Erythroblast (primary cell): ENCODE measurements at regions not wholly inside any gene's neighbourhood (a gene's known extent, or its start where the extent isn't known, plus 50 kb on each side); places are given as distances from the start of the nearest gene placed in this dataset.

ENCODE experiments used
- GATA1 ChIP-seq: IDR thresholded peaks from 2 replicates; pipeline ENCODE4 v1.6.1; 2011; ENCODE audit warnings: low read depth, mild to moderate bottlenecking, control low read depth, low read length, moderate library complexity
- POLR2A ChIP-seq: IDR thresholded peaks from 2 replicates; pipeline ENCODE4 v1.6.1; 2011; ENCODE audit warnings: mild to moderate bottlenecking, low read length

DNA sequence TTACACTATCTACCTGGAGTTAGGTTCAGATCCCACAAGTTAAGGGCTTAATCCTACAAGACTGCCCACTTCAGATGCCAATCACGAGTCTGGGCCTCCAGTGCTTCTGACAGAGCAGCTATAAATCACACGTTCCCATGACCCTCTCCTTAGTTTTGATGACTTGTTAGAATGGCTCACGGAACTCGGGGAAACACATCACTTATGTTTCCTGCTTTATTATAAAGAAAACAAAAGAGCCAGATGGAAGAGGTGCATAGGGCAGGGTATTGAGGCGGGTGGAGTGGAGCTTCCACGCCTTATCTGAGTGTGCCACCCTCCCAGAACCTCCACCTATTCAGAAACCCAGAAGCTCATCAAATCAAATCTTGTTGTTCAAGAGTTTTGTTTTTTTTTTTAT lies 170.8 kb downstream of the MOBP start:
- TF ChIP-seq POLR2A, result no peak
- no peak for TF ChIP-seq GATA1
